GM13976 (cell line): ENCODE measurements at regions not wholly inside any gene's neighbourhood (a gene's known extent, or its start where the extent isn't known, plus 50 kb on each side); places are given as distances from the start of the nearest gene placed in this dataset.

ENCODE experiments used
- DNase-seq: peaks from one replicate; pipeline ENCODE4 v3.0.0; 2012; ENCODE audit warnings: low spot score
- CTCF ChIP-seq: IDR thresholded peaks from 2 replicates; pipeline ENCODE4 v1.5.1; 2012; ENCODE audit warnings: borderline replicate concordance, mild to moderate bottlenecking; ENCODE audit not compliant: insufficient read depth; ENCODE audit errors: extremely low read depth, missing control alignments, control extremely low read depth
- in situ Hi-C: fragments of 300-500 bp; cut with MboI; formaldehyde crosslinking; loops from one replicate; pipeline ENCODE4 v1.12.0; 2022; ENCODE audit warnings: low sequenced_read_pairs, mixed read lengths, inconsistent platforms; ENCODE audit not compliant: unreplicated experiment

GRCh38 chr1:78787544-78787943, 137.9 kb downstream of the IFI44 start:
- no peak for DNase-seq
- TF ChIP-seq CTCF: no peak
- in situ Hi-C loops: no loop called here

DNA sequence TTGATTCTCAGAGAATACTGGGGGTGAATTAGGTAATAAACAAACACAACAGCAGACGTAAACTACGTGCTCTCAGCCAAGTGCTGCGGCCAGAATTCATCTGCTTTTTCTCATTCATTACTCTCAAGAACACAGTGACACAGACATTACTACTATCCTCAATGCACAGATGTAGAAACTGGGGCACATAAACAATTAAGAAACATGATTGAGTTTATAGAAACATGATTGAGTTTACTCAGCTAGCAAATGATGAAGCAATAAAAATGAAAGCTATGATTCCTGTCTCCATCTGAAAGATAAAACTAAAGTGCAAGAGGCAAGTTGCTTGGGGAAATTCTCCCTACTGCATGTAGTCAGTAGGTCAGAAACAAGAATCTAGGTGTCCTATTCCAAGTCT, 140.5 kb downstream of the IFI44 start:
- no peak for TF ChIP-seq CTCF
- no peak for DNase-seq
- in situ Hi-C loops: no loop called here

DNA sequence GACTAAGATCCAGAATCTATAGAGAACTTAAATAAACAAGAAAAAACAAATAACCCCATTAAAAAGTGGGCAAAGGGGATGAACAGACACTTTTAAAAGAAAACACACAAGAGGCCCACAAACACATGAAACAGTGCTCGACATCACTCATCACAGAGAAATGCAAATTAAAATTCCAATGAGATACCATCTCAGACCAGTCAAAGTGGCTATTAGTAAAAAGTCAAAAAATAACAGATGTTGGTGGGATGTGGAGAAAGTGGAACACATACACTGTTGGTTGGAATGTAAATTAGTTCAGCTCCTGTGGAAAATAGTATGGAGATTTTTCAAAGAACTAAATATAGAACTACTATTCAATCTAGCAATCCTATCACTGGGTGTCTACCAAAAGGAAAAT, 143.1 kb downstream of the IFI44 start:
- no peak for TF ChIP-seq CTCF

DNA sequence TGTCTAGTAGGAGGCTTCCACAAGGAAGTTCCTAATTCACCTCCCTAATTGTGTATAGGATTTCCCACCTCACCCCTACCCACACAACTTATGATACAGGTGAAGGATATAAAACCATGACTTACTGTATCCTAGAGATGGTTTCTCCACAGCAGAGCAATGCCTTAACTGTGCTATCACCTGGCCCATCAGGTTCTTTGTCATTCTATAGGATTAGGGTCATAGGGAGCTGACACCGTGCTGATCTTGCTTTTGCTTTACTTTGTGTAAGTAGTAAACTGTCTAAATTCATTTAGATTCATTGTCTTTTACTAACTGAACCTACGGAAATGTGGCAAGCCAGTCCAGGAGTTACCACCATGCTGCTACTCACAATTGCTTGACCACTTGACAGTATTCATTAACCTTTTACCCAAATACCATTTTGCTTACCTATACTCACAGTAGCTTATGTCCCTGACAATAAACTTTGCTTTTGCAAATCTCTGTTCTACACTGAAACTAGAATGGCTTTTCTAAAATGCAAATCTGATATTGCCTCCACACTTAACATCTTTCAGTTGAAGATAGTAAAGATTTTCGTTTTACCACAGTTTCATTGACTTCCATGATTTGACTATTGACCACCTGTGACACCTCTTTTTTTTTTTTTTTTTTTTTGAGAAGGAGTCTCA, 147.6 kb downstream of the IFI44 start:
- DNase-seq: no peak
- TF ChIP-seq CTCF: no peak
- in situ Hi-C loops: no loop called here

More for the DNA sequence above, 143.1 kb downstream of the IFI44 start:
- no peak for DNase-seq
- in situ Hi-C loops: no loop called here

GRCh38 chr1:78799926-78800325, 150.3 kb downstream of the IFI44 start:
- no peak for TF ChIP-seq CTCF
- no peak for DNase-seq
- in situ Hi-C loops: no loop called here

GRCh38 chr1:78814176-78814575, 164.5 kb downstream of the IFI44 start:
- in situ Hi-C loops: no loop called here
- no peak for DNase-seq
- no peak for TF ChIP-seq CTCF
